Stomach (tissue), 4 donors: ENCODE measurements at regions not wholly inside any gene's neighbourhood (a gene's known extent, or its start where the extent isn't known, plus 50 kb on each side); places are given as distances from the start of the nearest gene placed in this dataset.

Source experiments
- EP300 ChIP-seq: sonication (generic); formaldehyde crosslinking; IDR thresholded peaks from one replicate; pipeline ENCODE4 v1.6.1; 2017; ENCODE audit warnings: antibody characterized with exemption
- POLR2AphosphoS5 ChIP-seq, 3 donors: sonication (generic); formaldehyde crosslinking; IDR thresholded peaks; one replicate each; pipeline ENCODE4 v1.6.1; 2016; ENCODE audit warnings: antibody characterized with exemption in 3 of 3
- TF ChIP-seq, protein P1 (sequence below), 7 experiments: fragments of 450-650 bp in 4 of 7; fragments of 200-600 bp in 3 of 7; sonication (generic) in 3 of 7; IDR thresholded peaks; one replicate each; pipeline ENCODE4 v1.5.1; 2016 to 2019; ENCODE audit warnings: antibody characterized with exemption in 7 of 7, control low read depth in 2 of 7, mild to moderate bottlenecking in 1 of 7

DNA sequence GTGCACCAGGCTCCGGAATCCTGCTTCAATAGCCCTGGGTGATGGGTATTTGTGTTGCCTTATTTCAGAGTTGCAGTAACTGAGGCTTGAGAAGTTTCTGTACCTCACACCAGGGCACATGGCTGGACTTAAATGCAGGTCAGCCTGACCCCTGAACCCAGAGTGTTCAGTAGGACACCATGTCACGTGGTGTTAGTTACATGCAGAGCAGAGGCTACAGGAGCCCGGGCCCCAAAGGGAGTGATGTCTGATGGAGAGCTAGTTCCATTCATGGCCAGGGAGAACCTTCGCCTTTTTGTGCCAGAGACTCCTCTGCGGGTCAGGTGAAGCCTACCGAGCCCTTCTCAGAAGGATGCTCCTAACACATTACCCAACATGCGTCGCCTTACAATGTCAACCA is 161.4 kb upstream of the CST7 start:
- TF ChIP-seq, protein P1, sequence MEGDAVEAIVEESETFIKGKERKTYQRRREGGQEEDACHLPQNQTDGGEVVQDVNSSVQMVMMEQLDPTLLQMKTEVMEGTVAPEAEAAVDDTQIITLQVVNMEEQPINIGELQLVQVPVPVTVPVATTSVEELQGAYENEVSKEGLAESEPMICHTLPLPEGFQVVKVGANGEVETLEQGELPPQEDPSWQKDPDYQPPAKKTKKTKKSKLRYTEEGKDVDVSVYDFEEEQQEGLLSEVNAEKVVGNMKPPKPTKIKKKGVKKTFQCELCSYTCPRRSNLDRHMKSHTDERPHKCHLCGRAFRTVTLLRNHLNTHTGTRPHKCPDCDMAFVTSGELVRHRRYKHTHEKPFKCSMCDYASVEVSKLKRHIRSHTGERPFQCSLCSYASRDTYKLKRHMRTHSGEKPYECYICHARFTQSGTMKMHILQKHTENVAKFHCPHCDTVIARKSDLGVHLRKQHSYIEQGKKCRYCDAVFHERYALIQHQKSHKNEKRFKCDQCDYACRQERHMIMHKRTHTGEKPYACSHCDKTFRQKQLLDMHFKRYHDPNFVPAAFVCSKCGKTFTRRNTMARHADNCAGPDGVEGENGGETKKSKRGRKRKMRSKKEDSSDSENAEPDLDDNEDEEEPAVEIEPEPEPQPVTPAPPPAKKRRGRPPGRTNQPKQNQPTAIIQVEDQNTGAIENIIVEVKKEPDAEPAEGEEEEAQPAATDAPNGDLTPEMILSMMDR (IDR thresholded peaks at IDR 0.05) = no peak
- no peak for TF ChIP-seq POLR2AphosphoS5 (IDR thresholded peaks at IDR 0.05)
- TF ChIP-seq EP300 = no peak
